ENCODE measurements at regions not wholly inside any gene's neighbourhood (a gene's known extent, or its start where the extent isn't known, plus 50 kb on each side); places are given as distances from the start of the nearest gene placed in this dataset.

DNA sequence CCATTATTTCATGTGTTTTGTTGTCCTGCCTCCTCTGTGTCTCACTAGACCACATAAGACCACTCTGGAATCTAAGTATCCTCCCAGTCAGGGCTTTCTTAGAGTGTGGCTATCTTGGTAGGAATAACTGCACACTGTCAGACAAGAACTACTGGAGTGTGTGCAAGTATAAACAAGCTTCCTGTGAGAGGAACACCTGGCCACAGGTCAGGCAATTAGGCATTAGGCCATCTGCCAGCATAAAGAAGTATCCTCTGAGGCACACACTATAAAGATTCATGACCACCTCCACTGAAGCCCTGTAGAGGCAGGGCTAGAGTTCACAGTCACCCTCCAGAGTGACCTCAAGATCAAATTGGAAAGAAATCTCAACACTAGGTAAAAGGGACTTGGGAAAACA lies 507.0 kb upstream of the PABPC4L start:
- TF ChIP-seq, protein P1, sequence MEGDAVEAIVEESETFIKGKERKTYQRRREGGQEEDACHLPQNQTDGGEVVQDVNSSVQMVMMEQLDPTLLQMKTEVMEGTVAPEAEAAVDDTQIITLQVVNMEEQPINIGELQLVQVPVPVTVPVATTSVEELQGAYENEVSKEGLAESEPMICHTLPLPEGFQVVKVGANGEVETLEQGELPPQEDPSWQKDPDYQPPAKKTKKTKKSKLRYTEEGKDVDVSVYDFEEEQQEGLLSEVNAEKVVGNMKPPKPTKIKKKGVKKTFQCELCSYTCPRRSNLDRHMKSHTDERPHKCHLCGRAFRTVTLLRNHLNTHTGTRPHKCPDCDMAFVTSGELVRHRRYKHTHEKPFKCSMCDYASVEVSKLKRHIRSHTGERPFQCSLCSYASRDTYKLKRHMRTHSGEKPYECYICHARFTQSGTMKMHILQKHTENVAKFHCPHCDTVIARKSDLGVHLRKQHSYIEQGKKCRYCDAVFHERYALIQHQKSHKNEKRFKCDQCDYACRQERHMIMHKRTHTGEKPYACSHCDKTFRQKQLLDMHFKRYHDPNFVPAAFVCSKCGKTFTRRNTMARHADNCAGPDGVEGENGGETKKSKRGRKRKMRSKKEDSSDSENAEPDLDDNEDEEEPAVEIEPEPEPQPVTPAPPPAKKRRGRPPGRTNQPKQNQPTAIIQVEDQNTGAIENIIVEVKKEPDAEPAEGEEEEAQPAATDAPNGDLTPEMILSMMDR (IDR thresholded peaks at IDR 0.05; ENCODE audit: insufficient read depth, low read length, poor library complexity, severe bottlenecking): no peak
- no peak for TF ChIP-seq EZH2phosphoT487 (conservative IDR thresholded peaks at IDR 0.05; ENCODE audit: low read length)

Data from SU-DHL-6 (cell line).